Trophoblast cell (in vitro differentiated cells and primary cell): ENCODE measurements at regions not wholly inside any gene's neighbourhood (a gene's known extent, or its start where the extent isn't known, plus 50 kb on each side); places are given as distances from the start of the nearest gene placed in this dataset.

Experiments used
- DNase-seq, 2 donors: peaks; one replicate each; pipeline ENCODE4 v3.0.0-alpha.2; 2016
- H2AFZ ChIP-seq: 2 replicates; pipeline ENCODE4 v1.6.1; 2013; ENCODE audit warnings: low read length, moderate library complexity, mild to moderate bottlenecking; ENCODE audit not compliant: insufficient read depth, poor library complexity
- H2AK5ac ChIP-seq: 2 replicates; pipeline ENCODE4 v1.6.1; 2013; ENCODE audit warnings: mild to moderate bottlenecking, low read length
- H2BK120ac ChIP-seq: 2 replicates; pipeline ENCODE4 v1.6.1; 2013; ENCODE audit warnings: low read length, mild to moderate bottlenecking, moderate library complexity; ENCODE audit not compliant: insufficient read depth, poor library complexity
- H2BK12ac ChIP-seq: 2 replicates; pipeline ENCODE4 v1.6.1; 2013; ENCODE audit warnings: mild to moderate bottlenecking, low read length, moderate library complexity
- H2BK5ac ChIP-seq: 2 replicates; pipeline ENCODE4 v1.6.1; 2013; ENCODE audit warnings: low read length, low read depth, moderate library complexity, mild to moderate bottlenecking; ENCODE audit not compliant: poor library complexity
- H3K14ac ChIP-seq: 2 replicates; pipeline ENCODE4 v1.6.1; 2013; ENCODE audit warnings: mild to moderate bottlenecking, low read length
- H3K18ac ChIP-seq: 2 replicates; pipeline ENCODE4 v1.6.1; 2013; ENCODE audit warnings: mild to moderate bottlenecking, low read length
- H3K23ac ChIP-seq: 2 replicates; pipeline ENCODE4 v1.6.1; 2013; ENCODE audit warnings: low read length
- H3K27ac ChIP-seq: 2 replicates; pipeline ENCODE4 v1.5.1; 2013; ENCODE audit warnings: low read depth, mild to moderate bottlenecking, inconsistent platforms, low read length, moderate library complexity
- H3K27me3 ChIP-seq: 2 replicates; pipeline ENCODE4 v1.6.1; 2013; ENCODE audit warnings: inconsistent platforms, mild to moderate bottlenecking, low read length, moderate library complexity; ENCODE audit not compliant: insufficient read depth
- H3K36me3 ChIP-seq, 2 experiments: 1 replicate in 1 of 2; 2 replicates in 1 of 2; pipeline ENCODE4 v1.6.1; 2013; ENCODE audit warnings: low read length in 2 of 2, mild to moderate bottlenecking in 2 of 2, moderate library complexity in 1 of 2; ENCODE audit not compliant: insufficient read depth in 2 of 2, control insufficient read depth in 1 of 2
- H3K4ac ChIP-seq: 2 replicates; pipeline ENCODE4 v1.6.1; 2013; ENCODE audit warnings: low read depth, mild to moderate bottlenecking, low read length, moderate library complexity
- H3K4me1 ChIP-seq, 2 experiments: 1 replicate in 1 of 2; 2 replicates in 1 of 2; pipeline ENCODE4 v1.6.1; 2013; ENCODE audit warnings: low read length in 2 of 2, mild to moderate bottlenecking in 2 of 2, moderate library complexity in 1 of 2; ENCODE audit not compliant: insufficient read depth in 2 of 2, control insufficient read depth in 1 of 2
- H3K4me2 ChIP-seq: 2 replicates; pipeline ENCODE4 v1.6.1; 2013; ENCODE audit warnings: inconsistent platforms, mild to moderate bottlenecking, low read length, moderate library complexity
- H3K4me3 ChIP-seq: 2 replicates; pipeline ENCODE4 v1.5.1; 2013; ENCODE audit warnings: mild to moderate bottlenecking, low read depth, low read length, inconsistent platforms
- H3K79me1 ChIP-seq: one replicate; pipeline ENCODE4 v1.6.1; 2013; ENCODE audit warnings: low read length
- H3K79me2 ChIP-seq: 2 replicates; pipeline ENCODE4 v1.6.1; 2013; ENCODE audit warnings: low read length, mild to moderate bottlenecking; ENCODE audit not compliant: control insufficient read depth, insufficient read depth, poor library complexity
- H3K9ac ChIP-seq: 2 replicates; pipeline ENCODE4 v1.6.1; 2013; ENCODE audit warnings: mild to moderate bottlenecking, low read length
- H3K9me3 ChIP-seq: 2 replicates; pipeline ENCODE4 v1.6.1; 2013; ENCODE audit warnings: low read depth, mild to moderate bottlenecking, control low read depth, inconsistent platforms, low read length; ENCODE audit not compliant: insufficient read depth
- H4K12ac ChIP-seq: 2 replicates; pipeline ENCODE4 v1.6.1; 2013; ENCODE audit warnings: low read depth, mild to moderate bottlenecking, low read length, moderate library complexity
- H4K8ac ChIP-seq: 2 replicates; pipeline ENCODE4 v1.6.1; 2013; ENCODE audit warnings: low read depth, mild to moderate bottlenecking, low read length, moderate library complexity
- H4K91ac ChIP-seq: one replicate; pipeline ENCODE4 v1.6.1; 2013; ENCODE audit warnings: low read depth, mild to moderate bottlenecking, low read length, moderate library complexity
- WGBS: extraction: QIAGEN DNeasy Blood & Tissue Kit; methylation state at CpG from one replicate; pipeline ENCODE4 v1.1.7; 2013; ENCODE audit warnings: missing lambda C conversion rate; ENCODE audit not compliant: insufficient read length, insufficient coverage; ENCODE audit errors: extremely low coverage; 5-methylcytosine and 5-hydroxymethylcytosine counted together

- H2BK120ac ChIP-seq = no peak overlapping the region
- no CpG with 5 or more reads among the region's 3 CpGs for WGBS
- no peaks in the 10 kb centered on the region for H3K79me1 ChIP-seq
- H3K4ac ChIP-seq = no peak overlapping the region
- no peak overlapping the region for H2BK5ac ChIP-seq
- DNase-seq = no peak
- H3K23ac ChIP-seq = no peak overlapping the region
- H3K18ac ChIP-seq = no peak overlapping the region
- no peak overlapping the region for H2AK5ac ChIP-seq
- H3K27me3 ChIP-seq = no peaks in the 10 kb centered on the region
- H2AFZ ChIP-seq = no peak overlapping the region
- H3K4me1 ChIP-seq = no peaks in the 10 kb centered on the region
- H3K27ac ChIP-seq = no peak overlapping the region
- no peak overlapping the region for H3K9ac ChIP-seq
- no peak overlapping the region for H2BK12ac ChIP-seq
- H3K79me2 ChIP-seq = no peaks in the 10 kb centered on the region
- H3K4me2 ChIP-seq = no peak overlapping the region
- no peak overlapping the region for H3K14ac ChIP-seq
- H4K8ac ChIP-seq = no peak overlapping the region
- no peak overlapping the region for H4K12ac ChIP-seq
- H3K9me3 ChIP-seq = no peaks in the 10 kb centered on the region
- H3K4me3 ChIP-seq = no peak overlapping the region
- no peak overlapping the region for H4K91ac ChIP-seq
- no peaks in the 10 kb centered on the region for H3K36me3 ChIP-seq
Measured at GRCh38 chr2:23268467-23269263, 116.3 kb upstream of the KLHL29 start.

DNA sequence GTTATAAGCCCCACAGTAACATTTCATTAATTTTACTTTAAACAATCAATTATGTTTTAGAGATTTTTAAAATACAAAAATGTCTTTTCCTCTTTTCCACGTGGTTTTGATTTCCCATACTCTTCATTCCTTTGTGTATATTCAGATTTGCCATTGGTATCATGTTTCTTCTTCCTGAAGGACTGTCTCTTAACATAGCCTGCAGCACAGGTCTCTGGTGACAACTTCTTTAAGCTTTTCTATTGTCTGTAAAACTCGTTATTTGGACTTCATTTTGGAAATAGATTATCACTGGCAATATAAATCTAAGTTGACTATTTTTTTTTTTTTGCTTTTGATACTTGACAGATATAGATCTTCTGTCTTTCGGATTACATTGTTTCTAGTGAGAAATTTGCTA, 115.2 kb upstream of the KLHL29 start:
- whole genome bisulfite sequencing = no CpG with 5 or more reads among the region's 3 CpGs
- Histone ChIP-seq H2AFZ (no peak overlapping the region), H3K9ac (no peak overlapping the region), H2BK5ac (no peak overlapping the region), H3K4me2 (no peak overlapping the region), H3K9me3 (no peaks in the 10 kb centered on the region), H4K91ac (no peak overlapping the region), H3K4me3 (no peak overlapping the region), H2BK12ac (no peak overlapping the region), H3K27me3 (no peaks in the 10 kb centered on the region), H3K14ac (no peak overlapping the region), H3K36me3 (no peaks in the 10 kb centered on the region), H3K23ac (no peak overlapping the region), H2BK120ac (no peak overlapping the region), H3K27ac (no peak overlapping the region), H2AK5ac (no peak overlapping the region), H3K4me1 (no peaks in the 10 kb centered on the region), H3K79me1 (no peaks in the 10 kb centered on the region), H4K12ac (no peak overlapping the region), H3K18ac (no peak overlapping the region), H3K4ac (no peak overlapping the region), H4K8ac (no peak overlapping the region), H3K79me2 (no peaks in the 10 kb centered on the region)
- no peak for DNase-seq

- Histone ChIP-seq H2BK5ac (no peak overlapping the region), H3K9me3 (no peaks in the 10 kb centered on the region), H4K12ac (no peak overlapping the region), H3K27me3 (no peaks in the 10 kb centered on the region), H3K27ac (no peak overlapping the region), H3K4me3 (no peak overlapping the region), H3K36me3 (no peaks in the 10 kb centered on the region), H2BK12ac (no peak overlapping the region), H2AFZ (no peak overlapping the region), H3K14ac (no peak overlapping the region), H3K4me1 (no peaks in the 10 kb centered on the region), H3K18ac (no peak overlapping the region), H2BK120ac (no peak overlapping the region), H3K4me2 (no peak overlapping the region), H4K91ac (no peak overlapping the region), H2AK5ac (no peak overlapping the region), H3K79me2 (no peaks in the 10 kb centered on the region), H4K8ac (no peak overlapping the region), H3K4ac (no peak overlapping the region), H3K23ac (no peak overlapping the region), H3K9ac (no peak overlapping the region), H3K79me1 (no peaks in the 10 kb centered on the region)
- DNase-seq = no peak
- no CpG with 5 or more reads among the region's 1 CpG for WGBS
Measured at GRCh38 chr2:23270810-23271209, 114.2 kb upstream of the KLHL29 start.

DNA sequence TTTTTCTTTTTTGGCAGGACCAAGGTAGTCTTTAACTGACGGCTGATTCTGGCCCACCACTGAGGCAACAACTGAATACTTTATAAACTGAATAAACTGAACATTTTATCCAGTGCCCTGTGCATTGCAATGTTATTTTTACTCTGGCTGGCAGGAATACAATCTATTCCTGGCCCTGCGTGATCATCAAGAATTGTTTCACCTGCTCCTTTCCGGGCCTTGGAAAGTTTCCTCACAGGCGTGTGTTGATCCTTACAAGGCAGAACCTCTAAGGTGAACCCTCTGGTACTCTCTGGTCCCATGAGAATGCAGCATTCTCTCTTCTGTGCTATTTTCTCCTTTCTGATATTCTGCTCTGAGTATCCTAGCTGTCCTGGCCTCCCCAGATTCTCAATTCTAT, 113.7 kb upstream of the KLHL29 start:
- no peak overlapping the region for H2BK120ac ChIP-seq
- H3K27ac ChIP-seq = no peak overlapping the region
- H3K18ac ChIP-seq = no peak overlapping the region
- no peak overlapping the region for H4K8ac ChIP-seq
- H2AK5ac ChIP-seq = no peak overlapping the region
- H3K36me3 ChIP-seq = no peaks in the 10 kb centered on the region
- no peak overlapping the region for H3K4me2 ChIP-seq
- no peak for DNase-seq
- H3K4me3 ChIP-seq = no peak overlapping the region
- H3K27me3 ChIP-seq = no peaks in the 10 kb centered on the region
- H3K4ac ChIP-seq = no peak overlapping the region
- H4K91ac ChIP-seq = no peak overlapping the region
- H3K9me3 ChIP-seq = no peaks in the 10 kb centered on the region
- H2AFZ ChIP-seq = no peak overlapping the region
- H2BK5ac ChIP-seq = no peak overlapping the region
- H3K23ac ChIP-seq = no peak overlapping the region
- H3K14ac ChIP-seq = no peak overlapping the region
- no peaks in the 10 kb centered on the region for H3K4me1 ChIP-seq
- no peak overlapping the region for H2BK12ac ChIP-seq
- WGBS = no CpG with 5 or more reads among the region's 4 CpGs
- H4K12ac ChIP-seq = no peak overlapping the region
- no peaks in the 10 kb centered on the region for H3K79me1 ChIP-seq
- no peaks in the 10 kb centered on the region for H3K79me2 ChIP-seq
- H3K9ac ChIP-seq = no peak overlapping the region
